HEK293 (cell line): ENCODE measurements at regions not wholly inside any gene's neighbourhood (a gene's known extent, or its start where the extent isn't known, plus 50 kb on each side); places are given as distances from the start of the nearest gene placed in this dataset.

Experiments used
- CTCF ChIA-PET: fragments of 350-600 bp; formaldehyde crosslinking; extraction: SDS; loops from one replicate; lab custom pipeline; 2021; ENCODE audit warnings: antibody characterized with exemption; lab: Yijun Ruan, JAX
- POLR2A ChIA-PET: fragments of 300-600 bp; formaldehyde crosslinking; extraction: SDS; loops from one replicate; lab custom pipeline; 2020; ENCODE audit warnings: antibody characterized with exemption, inconsistent platforms; lab: Yijun Ruan, JAX
- H3K27ac ChIP-seq: fragments of 200-500 bp; sonication (Bioruptor generic); 2 replicates; pipeline ENCODE4 v1.5.1; 2014; ENCODE audit warnings: low read depth, low read length, control low read depth, inconsistent platforms; ENCODE audit errors: extremely low read depth
- H3K36me3 ChIP-seq, 2 experiments: fragments of 200-500 bp in 1 of 2; sonication (Bioruptor generic) in 1 of 2; 1 replicate in 1 of 2; 2 replicates in 1 of 2; pipeline ENCODE4 v1.5.1; 2014 to 2017; ENCODE audit warnings: inconsistent platforms in 2 of 2, low read length in 2 of 2; ENCODE audit not compliant: control insufficient read depth in 2 of 2, insufficient read depth in 1 of 2
- H3K4me1 ChIP-seq: fragments of 200-500 bp; sonication (Bioruptor generic); 2 replicates; pipeline ENCODE4 v1.5.1; 2014; ENCODE audit warnings: mild to moderate bottlenecking, low read length, inconsistent platforms; ENCODE audit not compliant: control insufficient read depth, insufficient read depth
- H3K4me3 ChIP-seq: 2 replicates; pipeline ENCODE4 v1.5.1; 2011; ENCODE audit warnings: low read depth, mild to moderate bottlenecking, control low read depth, low read length, moderate library complexity
- H3K9me3 ChIP-seq: fragments of 200-500 bp; sonication (Bioruptor generic); 2 replicates; pipeline ENCODE4 v1.5.1; 2014; ENCODE audit warnings: low read depth, low read length, inconsistent platforms; ENCODE audit not compliant: control insufficient read depth, insufficient read depth
- BCL11B ChIP-seq: fragments of 450-650 bp; formaldehyde crosslinking; IDR thresholded peaks from 2 replicates; pipeline ENCODE4 v1.5.1; 2016; ENCODE audit warnings: low read depth, missing biosample characterization, missing genetic modification characterization
- ELK4 ChIP-seq: IDR thresholded peaks from 2 replicates; pipeline ENCODE4 v1.6.1; 2011; ENCODE audit warnings: mild to moderate bottlenecking, low read depth, low read length, borderline replicate concordance
- PRDM2 ChIP-seq: fragments of 450-650 bp; formaldehyde crosslinking; IDR thresholded peaks from 2 replicates; pipeline ENCODE4 v1.5.1; 2016; ENCODE audit warnings: missing biosample characterization, missing genetic modification characterization, borderline replicate concordance
- RBAK ChIP-seq: fragments of 450-650 bp; formaldehyde crosslinking; IDR thresholded peaks from 2 replicates; pipeline ENCODE4 v1.5.1; 2016; ENCODE audit warnings: missing biosample characterization, missing genetic modification characterization
- SP2 ChIP-seq: fragments of 450-650 bp; formaldehyde crosslinking; IDR thresholded peaks from 2 replicates; pipeline ENCODE4 v1.5.1; 2016; ENCODE audit warnings: missing biosample characterization, missing genetic modification characterization
- ZBTB11 ChIP-seq: fragments of 450-650 bp; formaldehyde crosslinking; conservative IDR thresholded peaks from 2 replicates; pipeline ENCODE4 v1.5.1; 2016; ENCODE audit warnings: low read depth, missing biosample characterization, missing genetic modification characterization
- ZIC2 ChIP-seq: fragments of 450-650 bp; formaldehyde crosslinking; IDR thresholded peaks from 2 replicates; pipeline ENCODE4 v1.5.1; 2016; ENCODE audit warnings: missing biosample characterization, missing genetic modification characterization
- ZNF133 ChIP-seq: fragments of 450-650 bp; formaldehyde crosslinking; IDR thresholded peaks from 2 replicates; pipeline ENCODE4 v1.5.1; 2016; ENCODE audit warnings: missing biosample characterization, missing genetic modification characterization
- ZNF148 ChIP-seq: fragments of 450-650 bp; formaldehyde crosslinking; IDR thresholded peaks from 2 replicates; pipeline ENCODE4 v1.5.0; 2017; ENCODE audit warnings: missing biosample characterization, missing genetic modification characterization, borderline replicate concordance
- ZNF544 ChIP-seq: fragments of 450-650 bp; formaldehyde crosslinking; IDR thresholded peaks from 2 replicates; pipeline ENCODE4 v1.5.0; 2017; ENCODE audit warnings: missing biosample characterization, missing genetic modification characterization
- ZNF837 ChIP-seq: fragments of 450-650 bp; formaldehyde crosslinking; IDR thresholded peaks from 2 replicates; pipeline ENCODE4 v1.5.1; 2016; ENCODE audit warnings: missing biosample characterization, missing genetic modification characterization
- ZNF843 ChIP-seq: fragments of 450-650 bp; formaldehyde crosslinking; IDR thresholded peaks from 2 replicates; pipeline ENCODE4 v1.5.1; 2016; ENCODE audit warnings: missing biosample characterization, missing genetic modification characterization

- Histone ChIP-seq H3K4me3 (no peak overlapping the region), H3K4me1 (no peaks in the 10 kb centered on the region)
- no peak for TF ChIP-seq ZNF148 (tag by site-specific recombination)
- 0 out of 2 replicates have a peak, but pooled peaks have one; percentile 8 for TF ChIP-seq ZIC2 (tag by site-specific recombination)
- no peak for TF ChIP-seq BCL11B (tag by site-specific recombination)
- TF ChIP-seq RBAK (tag by site-specific recombination), result no peak
- TF ChIP-seq, all 188 proteins: peak for 1
- CTCF ChIA-PET, result no interaction called here
- no peaks in the 10 kb centered on the region for H3K9me3 ChIP-seq
- no peak overlapping the region for H3K27ac ChIP-seq
- POLR2A ChIA-PET, result no interaction called here
- H3K36me3 ChIP-seq, result no peaks in the 10 kb centered on the region
Observed at GRCh38 chr6:62803094-62803493, 408.2 kb upstream of the FKBP1C start.

GRCh38 chr6:62797190-62797589 lies 414.1 kb upstream of the FKBP1C start:
- CTCF ChIA-PET, result no interaction called here
- H3K4me1 ChIP-seq, result no peaks in the 10 kb centered on the region

GRCh38 chr6:62775427-62776022 lies 435.7 kb upstream of the FKBP1C start:
- CTCF ChIA-PET, result interaction anchor here (0.6 to 0.9 kb wide), 4 partner anchors 8 to 1064 kb away, joined by 3 to 4 read pairs (median 3); no protein-coding TSS in a partner anchor

More at GRCh38 chr6:62797190-62797589, 414.1 kb upstream of the FKBP1C start:
- TF ChIP-seq ZBTB11 (tag by site-specific recombination), result no peak
- TF ChIP-seq, all 188 proteins: peak for 0
- POLR2A ChIA-PET, result no interaction called here
- Histone ChIP-seq H3K27ac (no peak overlapping the region), H3K4me3 (no peak overlapping the region), H3K36me3 (no peaks in the 10 kb centered on the region), H3K9me3 (no peaks in the 10 kb centered on the region)

More at GRCh38 chr6:62775427-62776022, 435.7 kb upstream of the FKBP1C start:
- Histone ChIP-seq H3K9me3 (no peaks in the 10 kb centered on the region), H3K36me3 (no peaks in the 10 kb centered on the region), H3K4me3 (no peak overlapping the region), H3K27ac (no peak overlapping the region), H3K4me1 (no peaks in the 10 kb centered on the region)
- POLR2A ChIA-PET, result no interaction called here
- TF ChIP-seq ZNF837 (tag by site-specific recombination), result no peak
- no peak for TF ChIP-seq SP2 (tag by site-specific recombination)
- TF ChIP-seq ZNF544 (tag by site-specific recombination), result no peak
- TF ChIP-seq PRDM2, result no peak
- no peak for TF ChIP-seq ZNF843 (tag by site-specific recombination)
- no peak for TF ChIP-seq ZNF133 (tag by site-specific recombination)
- TF ChIP-seq ELK4, result no peak
